Vagina (tissue), 2 donors: ENCODE measurements at regions not wholly inside any gene's neighbourhood (a gene's known extent, or its start where the extent isn't known, plus 50 kb on each side); places are given as distances from the start of the nearest gene placed in this dataset.

ENCODE experiments used
- POLR2A ChIP-seq, 2 donors: fragments of 450-650 bp; IDR thresholded peaks; one replicate each; pipeline ENCODE4 v1.6.1; 2017; ENCODE audit warnings: antibody characterized with exemption in 2 of 2, mild to moderate bottlenecking in 2 of 2, moderate library complexity in 2 of 2
- TF ChIP-seq, protein P1 (sequence below), 3 experiments: fragments of 450-650 bp in 2 of 3; fragments of 200-600 bp in 1 of 3; sonication (generic) in 1 of 3; IDR thresholded peaks; one replicate each; pipeline ENCODE4 v1.5.1; 2017 to 2019; ENCODE audit warnings: antibody characterized with exemption in 3 of 3, mild to moderate bottlenecking in 2 of 3, moderate library complexity in 2 of 3

DNA sequence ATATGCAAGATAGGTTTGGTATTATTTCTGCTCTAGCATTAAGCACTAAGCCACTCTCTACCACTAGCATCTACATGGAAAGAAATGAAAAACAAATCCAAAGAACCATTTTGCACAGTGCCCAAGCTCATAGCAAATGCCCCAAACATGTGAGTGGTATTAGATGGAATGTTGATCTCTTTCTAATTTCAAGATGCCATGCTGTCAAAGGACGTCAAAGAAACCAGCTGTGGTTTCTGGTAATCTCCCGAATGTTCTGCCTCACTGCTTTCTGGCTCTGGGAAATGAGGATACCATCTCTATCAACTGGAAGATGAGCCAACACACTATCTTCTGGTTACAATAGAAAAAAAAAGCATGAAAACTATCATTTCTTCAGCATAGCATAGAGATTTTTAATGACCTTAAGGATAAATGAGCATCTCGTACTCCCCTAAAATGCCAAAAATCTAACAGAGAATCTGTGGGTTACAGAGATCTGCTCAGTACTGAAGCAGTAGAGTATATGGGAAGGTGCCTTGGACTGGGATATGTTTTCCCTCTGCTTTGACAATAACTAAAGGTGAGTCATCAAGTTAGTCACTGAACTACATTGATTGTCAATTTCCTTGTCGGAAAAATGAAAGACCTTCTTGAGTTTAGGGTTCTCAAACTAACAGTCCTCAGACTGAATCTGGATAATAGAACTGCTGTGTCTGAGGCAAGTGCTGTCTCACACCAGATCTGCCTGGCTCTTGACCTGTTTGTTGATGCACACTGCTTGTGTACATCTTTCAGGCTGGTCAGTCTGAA lies 244.8 kb upstream of the NCKAP5 start:
- TF ChIP-seq, protein P1, sequence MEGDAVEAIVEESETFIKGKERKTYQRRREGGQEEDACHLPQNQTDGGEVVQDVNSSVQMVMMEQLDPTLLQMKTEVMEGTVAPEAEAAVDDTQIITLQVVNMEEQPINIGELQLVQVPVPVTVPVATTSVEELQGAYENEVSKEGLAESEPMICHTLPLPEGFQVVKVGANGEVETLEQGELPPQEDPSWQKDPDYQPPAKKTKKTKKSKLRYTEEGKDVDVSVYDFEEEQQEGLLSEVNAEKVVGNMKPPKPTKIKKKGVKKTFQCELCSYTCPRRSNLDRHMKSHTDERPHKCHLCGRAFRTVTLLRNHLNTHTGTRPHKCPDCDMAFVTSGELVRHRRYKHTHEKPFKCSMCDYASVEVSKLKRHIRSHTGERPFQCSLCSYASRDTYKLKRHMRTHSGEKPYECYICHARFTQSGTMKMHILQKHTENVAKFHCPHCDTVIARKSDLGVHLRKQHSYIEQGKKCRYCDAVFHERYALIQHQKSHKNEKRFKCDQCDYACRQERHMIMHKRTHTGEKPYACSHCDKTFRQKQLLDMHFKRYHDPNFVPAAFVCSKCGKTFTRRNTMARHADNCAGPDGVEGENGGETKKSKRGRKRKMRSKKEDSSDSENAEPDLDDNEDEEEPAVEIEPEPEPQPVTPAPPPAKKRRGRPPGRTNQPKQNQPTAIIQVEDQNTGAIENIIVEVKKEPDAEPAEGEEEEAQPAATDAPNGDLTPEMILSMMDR (IDR thresholded peaks at IDR 0.05): no peak
- no peak for TF ChIP-seq POLR2A (IDR thresholded peaks at IDR 0.05)
